Stimulated activated CD8-positive, alpha-beta memory T cell treated with anti-CD3 and anti-CD28 coated beads, Interleukin-12 subunit alpha, Interleukin-12 subunit beta, amount 100 ng/mL, for 4 hours (primary cell): ENCODE measurements at regions not wholly inside any gene's neighbourhood (a gene's known extent, or its start where the extent isn't known, plus 50 kb on each side); places are given as distances from the start of the nearest gene placed in this dataset.

Experiments
- DNase-seq: peaks from one replicate; pipeline ENCODE4 v3.0.0-alpha.2; 2020; ENCODE audit warnings: low read depth

- no peak for DNase-seq
These were observed 57.0 kb upstream of the TRABD2B start for GRCh38 chr1:48054232-48054631.

GRCh38 chr1:48052923-48053291 is 55.7 kb upstream of the TRABD2B start:
- no peak for DNase-seq

GRCh38 chr1:48051466-48052126 is 54.4 kb upstream of the TRABD2B start:
- no peak for DNase-seq

- DNase-seq = no peak
These were observed 52.8 kb upstream of the TRABD2B start for GRCh38 chr1:48049823-48050535.

GRCh38 chr1:48048980-48049379 is 51.8 kb upstream of the TRABD2B start:
- DNase-seq = no peak

- DNase-seq = no peak
These were observed 50.9 kb upstream of the TRABD2B start for GRCh38 chr1:48048064-48048463.

GRCh38 chr1:48047116-48047515 is 49.9 kb upstream of the TRABD2B start:
- no peak for DNase-seq
